ENCODE measurements at regions not wholly inside any gene's neighbourhood (a gene's known extent, or its start where the extent isn't known, plus 50 kb on each side); places are given as distances from the start of the nearest gene placed in this dataset.
"Not testable (repeated sequence)": the region's sequence is repeated elsewhere in the genome, so short reads cannot be mapped to it uniquely, and the experiment has no call there.

- POLR2A ChIA-PET; H3K9me3 ChIP-seq (ENCODE audit: control extremely low read depth in 1 of 5, control insufficient read depth in 4 of 5, insufficient read depth in 2 of 5, low read depth in 1 of 5, low read length in 4 of 5); CTCF ChIA-PET; H3K36me3 ChIP-seq (ENCODE audit: control insufficient read depth in 4 of 4, insufficient read depth in 4 of 4, low read length in 3 of 4); DNase-seq; H3K27me3 ChIP-seq (replicated peaks in 2 of 5; ENCODE audit: control insufficient read depth in 4 of 5, insufficient read depth in 5 of 5, low read length in 4 of 5); H3K4me3 ChIP-seq (ENCODE audit: control insufficient read depth in 1 of 7, extremely low read depth in 1 of 7, insufficient read depth in 4 of 7, low read depth in 2 of 7, low read length in 6 of 7); H3K4me1 ChIP-seq (ENCODE audit: control extremely low read depth in 1 of 4, control insufficient read depth in 4 of 4, insufficient read depth in 4 of 4, low read length in 3 of 4); H3K27ac ChIP-seq (ENCODE audit: insufficient read depth in 1 of 2, low read depth in 1 of 2, low read length in 2 of 2, poor library complexity in 1 of 2, severe bottlenecking in 2 of 2): not testable (repeated sequence)
- 100% methylated on average over 5 of the region's 10 CpGs for WGBS (ENCODE audit: insufficient coverage)
Observed at GRCh38 chr14:71558943-71559342, 373.3 kb upstream of the RGS6 start.

GRCh38 chr14:71560751-71561150, 371.5 kb upstream of the RGS6 start:
- peaks cover 0 to 2% (median 0%) of the 10 kb centered on the region in 5 experiments for H3K27me3 ChIP-seq (replicated peaks in 2 of 5; ENCODE audit: control insufficient read depth in 4 of 5, insufficient read depth in 5 of 5, low read length in 4 of 5)
- no peaks in the 10 kb centered on the region for H3K36me3 ChIP-seq (ENCODE audit: control insufficient read depth in 4 of 4, insufficient read depth in 4 of 4, low read length in 3 of 4)
- peaks cover 0 to 3% (median 1%) of the 10 kb centered on the region in 4 experiments for H3K4me1 ChIP-seq (ENCODE audit: control extremely low read depth in 1 of 4, control insufficient read depth in 4 of 4, insufficient read depth in 4 of 4, low read length in 3 of 4)
- no peak for DNase-seq
- no peak overlapping the region for H3K27ac ChIP-seq (ENCODE audit: insufficient read depth in 1 of 2, low read depth in 1 of 2, low read length in 2 of 2, poor library complexity in 1 of 2, severe bottlenecking in 2 of 2)
- H3K4me3 ChIP-seq (ENCODE audit: control insufficient read depth in 1 of 7, extremely low read depth in 1 of 7, insufficient read depth in 4 of 7, low read depth in 2 of 7, low read length in 6 of 7) = no peak overlapping the region
- ChIA-PET POLR2A (no interaction called here), CTCF (no interaction called here)
- H3K9me3 ChIP-seq (ENCODE audit: control extremely low read depth in 1 of 5, control insufficient read depth in 4 of 5, insufficient read depth in 2 of 5, low read depth in 1 of 5, low read length in 4 of 5) = no peaks in the 10 kb centered on the region

GRCh38 chr14:71563492-71564153, 368.6 kb upstream of the RGS6 start:
- POLR2A ChIA-PET = interaction anchor here (0.6 kb wide), 1 partner anchor 60 kb away, joined by 3 read pairs; no protein-coding TSS in a partner anchor
- H3K9me3 ChIP-seq (ENCODE audit: control extremely low read depth in 1 of 5, control insufficient read depth in 4 of 5, insufficient read depth in 2 of 5, low read depth in 1 of 5, low read length in 4 of 5) = no peaks in the 10 kb centered on the region
- no peak overlapping the region for H3K27ac ChIP-seq (ENCODE audit: insufficient read depth in 1 of 2, low read depth in 1 of 2, low read length in 2 of 2, poor library complexity in 1 of 2, severe bottlenecking in 2 of 2)
- CTCF ChIA-PET = no interaction called here
- no peaks in the 10 kb centered on the region for H3K36me3 ChIP-seq (ENCODE audit: control insufficient read depth in 4 of 4, insufficient read depth in 4 of 4, low read length in 3 of 4)
- H3K4me3 ChIP-seq (ENCODE audit: control insufficient read depth in 1 of 7, extremely low read depth in 1 of 7, insufficient read depth in 4 of 7, low read depth in 2 of 7, low read length in 6 of 7) = no peak overlapping the region
- peaks cover 0 to 7% (median 5%) of the 10 kb centered on the region in 4 experiments for H3K4me1 ChIP-seq (ENCODE audit: control extremely low read depth in 1 of 4, control insufficient read depth in 4 of 4, insufficient read depth in 4 of 4, low read length in 3 of 4)
- H3K27me3 ChIP-seq (replicated peaks in 2 of 5; ENCODE audit: control insufficient read depth in 4 of 5, insufficient read depth in 5 of 5, low read length in 4 of 5) = peaks cover 0 to 5% (median 2%) of the 10 kb centered on the region in 5 experiments
- no peak for DNase-seq
- 100% methylated on average over 2 of the region's 3 CpGs for WGBS (ENCODE audit: insufficient coverage)

GRCh38 chr14:71566276-71566675, 366.0 kb upstream of the RGS6 start:
- 0% methylated on average over 3 of the region's 4 CpGs for WGBS (ENCODE audit: insufficient coverage)
- ChIA-PET CTCF (no interaction called here), POLR2A (no interaction called here)
- Histone ChIP-seq H3K36me3 (ENCODE audit: control insufficient read depth in 4 of 4, insufficient read depth in 4 of 4, low read length in 3 of 4) (no peaks in the 10 kb centered on the region), H3K4me1 (ENCODE audit: control extremely low read depth in 1 of 4, control insufficient read depth in 4 of 4, insufficient read depth in 4 of 4, low read length in 3 of 4) (peaks cover 0 to 7% (median 5%) of the 10 kb centered on the region in 4 experiments), H3K9me3 (ENCODE audit: control extremely low read depth in 1 of 5, control insufficient read depth in 4 of 5, insufficient read depth in 2 of 5, low read depth in 1 of 5, low read length in 4 of 5) (no peaks in the 10 kb centered on the region), H3K4me3 (ENCODE audit: control insufficient read depth in 1 of 7, extremely low read depth in 1 of 7, insufficient read depth in 4 of 7, low read depth in 2 of 7, low read length in 6 of 7) (no peak overlapping the region), H3K27ac (ENCODE audit: insufficient read depth in 1 of 2, low read depth in 1 of 2, low read length in 2 of 2, poor library complexity in 1 of 2, severe bottlenecking in 2 of 2) (no peak overlapping the region), H3K27me3 (replicated peaks in 2 of 5; ENCODE audit: control insufficient read depth in 4 of 5, insufficient read depth in 5 of 5, low read length in 4 of 5) (peaks cover 0 to 16% (median 5%) of the 10 kb centered on the region in 5 experiments)
- DNase-seq = peak in 2 of 3 donors; percentile 40 to 51

- peaks cover 0 to 16% (median 5%) of the 10 kb centered on the region in 5 experiments for H3K27me3 ChIP-seq (replicated peaks in 2 of 5; ENCODE audit: control insufficient read depth in 4 of 5, insufficient read depth in 5 of 5, low read length in 4 of 5)
- H3K4me3 ChIP-seq (ENCODE audit: control insufficient read depth in 1 of 7, extremely low read depth in 1 of 7, insufficient read depth in 4 of 7, low read depth in 2 of 7, low read length in 6 of 7); H3K4me1 ChIP-seq (ENCODE audit: control extremely low read depth in 1 of 4, control insufficient read depth in 4 of 4, insufficient read depth in 4 of 4, low read length in 3 of 4); H3K9me3 ChIP-seq (ENCODE audit: control extremely low read depth in 1 of 5, control insufficient read depth in 4 of 5, insufficient read depth in 2 of 5, low read depth in 1 of 5, low read length in 4 of 5); DNase-seq; H3K27ac ChIP-seq (ENCODE audit: insufficient read depth in 1 of 2, low read depth in 1 of 2, low read length in 2 of 2, poor library complexity in 1 of 2, severe bottlenecking in 2 of 2); POLR2A ChIA-PET; CTCF ChIA-PET; H3K36me3 ChIP-seq (ENCODE audit: control insufficient read depth in 4 of 4, insufficient read depth in 4 of 4, low read length in 3 of 4): not testable (repeated sequence)
- 94% methylated on average over 2 of the region's 2 CpGs for WGBS (ENCODE audit: insufficient coverage)
Observed at GRCh38 chr14:71567499-71568133, 364.6 kb upstream of the RGS6 start.

GRCh38 chr14:71574976-71575375, 357.3 kb upstream of the RGS6 start:
- H3K4me3 ChIP-seq (ENCODE audit: control insufficient read depth in 1 of 7, extremely low read depth in 1 of 7, insufficient read depth in 4 of 7, low read depth in 2 of 7, low read length in 6 of 7) = no peak overlapping the region
- peaks cover 0 to 6% (median 2%) of the 10 kb centered on the region in 4 experiments for H3K4me1 ChIP-seq (ENCODE audit: control extremely low read depth in 1 of 4, control insufficient read depth in 4 of 4, insufficient read depth in 4 of 4, low read length in 3 of 4)
- H3K36me3 ChIP-seq (ENCODE audit: control insufficient read depth in 4 of 4, insufficient read depth in 4 of 4, low read length in 3 of 4) = no peaks in the 10 kb centered on the region
- WGBS (ENCODE audit: insufficient coverage) = no CpG with 5 or more reads among the region's 2 CpGs
- ChIA-PET CTCF (no interaction called here), POLR2A (no interaction called here)
- no peak overlapping the region for H3K27ac ChIP-seq (ENCODE audit: insufficient read depth in 1 of 2, low read depth in 1 of 2, low read length in 2 of 2, poor library complexity in 1 of 2, severe bottlenecking in 2 of 2)
- H3K27me3 ChIP-seq (replicated peaks in 2 of 5; ENCODE audit: control insufficient read depth in 4 of 5, insufficient read depth in 5 of 5, low read length in 4 of 5) = peaks cover 0 to 26% (median 1%) of the 10 kb centered on the region in 5 experiments
- no peak for DNase-seq
- H3K9me3 ChIP-seq (ENCODE audit: control extremely low read depth in 1 of 5, control insufficient read depth in 4 of 5, insufficient read depth in 2 of 5, low read depth in 1 of 5, low read length in 4 of 5) = no peaks in the 10 kb centered on the region

- H3K9me3 ChIP-seq (ENCODE audit: control extremely low read depth in 1 of 5, control insufficient read depth in 4 of 5, insufficient read depth in 2 of 5, low read depth in 1 of 5, low read length in 4 of 5) = no peaks in the 10 kb centered on the region
- H3K4me1 ChIP-seq (ENCODE audit: control extremely low read depth in 1 of 4, control insufficient read depth in 4 of 4, insufficient read depth in 4 of 4, low read length in 3 of 4) = peaks cover 0 to 6% (median 2%) of the 10 kb centered on the region in 4 experiments
- WGBS (ENCODE audit: insufficient coverage) = 94% methylated on average over 2 of the region's 2 CpGs
- DNase-seq = peak in 1 of 3 donors; percentile 35
- peaks cover 0 to 33% (median 3%) of the 10 kb centered on the region in 5 experiments for H3K27me3 ChIP-seq (replicated peaks in 2 of 5; ENCODE audit: control insufficient read depth in 4 of 5, insufficient read depth in 5 of 5, low read length in 4 of 5)
- no peak overlapping the region for H3K27ac ChIP-seq (ENCODE audit: insufficient read depth in 1 of 2, low read depth in 1 of 2, low read length in 2 of 2, poor library complexity in 1 of 2, severe bottlenecking in 2 of 2)
- H3K36me3 ChIP-seq (ENCODE audit: control insufficient read depth in 4 of 4, insufficient read depth in 4 of 4, low read length in 3 of 4) = no peaks in the 10 kb centered on the region
- ChIA-PET POLR2A (no interaction called here), CTCF (no interaction called here)
- H3K4me3 ChIP-seq (ENCODE audit: control insufficient read depth in 1 of 7, extremely low read depth in 1 of 7, insufficient read depth in 4 of 7, low read depth in 2 of 7, low read length in 6 of 7) = no peak overlapping the region
Observed at GRCh38 chr14:71576472-71576871, 355.8 kb upstream of the RGS6 start.
